ENCODE measurements at regions not wholly inside any gene's neighbourhood (a gene's known extent, or its start where the extent isn't known, plus 50 kb on each side); places are given as distances from the start of the nearest gene placed in this dataset.

GRCh38 chr2:155070489-155070888 is 372.0 kb downstream of the KCNJ3 start:
- Histone ChIP-seq H4K20me1 (ENCODE audit: insufficient read depth, low read length) (no peaks in the 10 kb centered on the region), H2BK15ac (ENCODE audit: low read depth, low read length) (no peak overlapping the region), H3K4me3 (ENCODE audit: insufficient read depth, low read depth, low read length) (no peak overlapping the region), H3K79me1 (ENCODE audit: low read depth in 1 of 2, low read length in 2 of 2) (no peaks in the 10 kb centered on the region), H2BK5ac (ENCODE audit: low read depth, low read length, poor library complexity, severe bottlenecking) (no peak overlapping the region), H2BK120ac (ENCODE audit: low read depth, low read length) (no peak overlapping the region), H4K91ac (ENCODE audit: insufficient read depth, low read depth, low read length) (no peak overlapping the region), H3K4me2 (ENCODE audit: low read depth, low read length) (no peak overlapping the region), H3K27ac (ENCODE audit: insufficient read depth, low read length) (no peak overlapping the region), H2AK5ac (ENCODE audit: low read depth, low read length) (no peak overlapping the region), H3K27me3 (ENCODE audit: control insufficient read depth, insufficient read depth, low read length) (no peaks in the 10 kb centered on the region), H4K5ac (ENCODE audit: low read depth, low read length) (no peak overlapping the region), H2AFZ (replicated peaks; ENCODE audit: low read length, poor library complexity) (no peak overlapping the region), H3K9me3 (ENCODE audit: control insufficient read depth, insufficient read depth, low read length) (peaks cover 6% of the 10 kb centered on the region), H3K4ac (ENCODE audit: low read depth, low read length) (no peak overlapping the region), H4K8ac (ENCODE audit: low read depth in 2 of 2, low read length in 2 of 2) (no peak overlapping the region), H3K23ac (ENCODE audit: low read depth, low read length) (no peak overlapping the region), H2AK9ac (replicated peaks; ENCODE audit: low read depth, low read length, poor library complexity) (no peak overlapping the region), H3K18ac (ENCODE audit: low read depth, low read length) (no peak overlapping the region), H2BK20ac (ENCODE audit: low read depth, low read length) (no peak overlapping the region), H3K56ac (ENCODE audit: extremely low read depth, insufficient read depth, low read length) (no peak overlapping the region), H3K36me3 (ENCODE audit: control insufficient read depth, insufficient read depth, low read length) (no peaks in the 10 kb centered on the region), H3K9me1 (ENCODE audit: insufficient read depth, low read length) (no peaks in the 10 kb centered on the region), H3K9ac (ENCODE audit: low read depth, low read length) (no peak overlapping the region), H3K14ac (replicated peaks; ENCODE audit: low read depth, low read length) (no peak overlapping the region), H3K4me1 (ENCODE audit: control insufficient read depth, insufficient read depth, low read length) (no peaks in the 10 kb centered on the region)
- ATAC-seq (ENCODE audit: low read depth), result no peak
- intact Hi-C loops (cut with micrococcal nuclease), result no loop called here
- dilution Hi-C loops (cut with HindIII; ENCODE audit: low sequenced_read_pairs, unreplicated experiment), result no loop called here
- TF ChIP-seq FOS (IDR thresholded peaks at IDR 0.05; ENCODE audit: low read depth, low read length) (no peak), MAFK (IDR thresholded peaks at IDR 0.05; ENCODE audit: low read depth, low read length) (no peak), RAD21 (IDR thresholded peaks at IDR 0.05; ENCODE audit: low read length) (no peak), RCOR1 (IDR thresholded peaks at IDR 0.05; ENCODE audit: insufficient replicate concordance, low read length) (no peak), CEBPB (IDR thresholded peaks at IDR 0.05; ENCODE audit: low read depth, low read length) (no peak), NFE2L2 (IDR thresholded peaks at IDR 0.05; ENCODE audit: low read depth, low read length) (no peak), CHD1 (IDR thresholded peaks at IDR 0.05; ENCODE audit: low read depth, low read length) (no peak), MAZ (IDR thresholded peaks at IDR 0.05; ENCODE audit: borderline replicate concordance, low read depth, low read length) (no peak), MXI1 (IDR thresholded peaks at IDR 0.05; ENCODE audit: borderline replicate concordance, low read depth, low read length) (no peak), CTCF (conservative IDR thresholded peaks at IDR 0.05; ENCODE audit: low read depth, low read length) (no peak), POLR2A (IDR thresholded peaks at IDR 0.05; ENCODE audit: low read depth, low read length) (no peak), USF2 (IDR thresholded peaks at IDR 0.05; ENCODE audit: low read depth, low read length) (no peak), BHLHE40 (IDR thresholded peaks at IDR 0.05; ENCODE audit: low read depth, low read length) (no peak), SMC3 (IDR thresholded peaks at IDR 0.05; ENCODE audit: low read depth, low read length) (no peak), ELK1 (IDR thresholded peaks at IDR 0.05; ENCODE audit: borderline replicate concordance, low read depth, low read length) (no peak), RFX5 (IDR thresholded peaks at IDR 0.05; ENCODE audit: low read depth, low read length) (no peak)
- POLR2A ChIA-PET (ENCODE audit: unreplicated experiment), result no interaction called here
- in situ Hi-C loops (cut with MboI; ENCODE audit: low sequenced_read_pairs), result no loop called here
- DNase-seq, result no peak
- no TSS peak for BruUV-seq (replicated peaks)
- WGBS, 2 experiments (ENCODE audit: extremely low coverage in 2 of 2, insufficient read length in 1 of 2), result no CpG with 5 or more reads among the region's 1 CpG
- CTCF ChIA-PET, result no interaction called here

Data from IMR-90 (cell line).